AG09319 (cell line): ENCODE measurements at regions not wholly inside any gene's neighbourhood (a gene's known extent, or its start where the extent isn't known, plus 50 kb on each side); places are given as distances from the start of the nearest gene placed in this dataset.
"Not testable (repeated sequence)": the region's sequence is repeated elsewhere in the genome, so short reads cannot be mapped to it uniquely, and the experiment has no call there.

Source experiments
- DNase-seq: peaks from one replicate; pipeline ENCODE4 v3.0.0-alpha.2; 2010; ENCODE audit warnings: low read depth; ENCODE audit errors: extremely low read depth
- CTCF ChIP-seq: IDR thresholded peaks from 2 replicates; pipeline ENCODE4 v1.5.1; 2011; ENCODE audit warnings: low read depth, mild to moderate bottlenecking, inconsistent platforms, low read length, moderate library complexity

- DNase-seq = no peak
- no peak for TF ChIP-seq CTCF
Measured at GRCh38 chr5:13581914-13582313, 362.6 kb downstream of the DNAH5 start.

- no peak for TF ChIP-seq CTCF
- DNase-seq = no peak
Measured at GRCh38 chr5:13581132-13581531, 363.4 kb downstream of the DNAH5 start.

- no peak for DNase-seq
- TF ChIP-seq CTCF = no peak
Measured at GRCh38 chr5:13580058-13580457, 364.4 kb downstream of the DNAH5 start.

- not testable (repeated sequence) for DNase-seq
Measured at GRCh38 chr5:13579091-13579490, 365.4 kb downstream of the DNAH5 start.

- DNase-seq = not testable (repeated sequence)
Measured at GRCh38 chr5:13578311-13579039, 366.0 kb downstream of the DNAH5 start.

GRCh38 chr5:13574574-13574973 lies 369.9 kb downstream of the DNAH5 start:
- TF ChIP-seq CTCF = no peak
- no peak for DNase-seq

- TF ChIP-seq CTCF = no peak
- DNase-seq = no peak
Measured at GRCh38 chr5:13572163-13572562, 372.3 kb downstream of the DNAH5 start.

- DNase-seq = no peak
- no peak for TF ChIP-seq CTCF
Measured at GRCh38 chr5:13569090-13569715, 375.3 kb downstream of the DNAH5 start.
